Fibroblast of mammary gland (primary cell): ENCODE measurements at regions not wholly inside any gene's neighbourhood (a gene's known extent, or its start where the extent isn't known, plus 50 kb on each side); places are given as distances from the start of the nearest gene placed in this dataset.

ENCODE experiments used
- DNase-seq: peaks from one replicate; pipeline ENCODE4 v3.0.0-alpha.2; 2010; ENCODE audit warnings: low read depth
- H3K4me3 ChIP-seq: 2 replicates; pipeline ENCODE4 v1.5.1; 2011; ENCODE audit warnings: low read depth, mild to moderate bottlenecking, low read length, moderate library complexity; ENCODE audit not compliant: control insufficient read depth
- TF ChIP-seq, protein P1 (sequence below): conservative IDR thresholded peaks from 2 replicates; pipeline ENCODE4 v1.5.1; 2011; ENCODE audit warnings: low read depth, low read length, inconsistent platforms; ENCODE audit not compliant: control insufficient read depth, insufficient read depth

DNA sequence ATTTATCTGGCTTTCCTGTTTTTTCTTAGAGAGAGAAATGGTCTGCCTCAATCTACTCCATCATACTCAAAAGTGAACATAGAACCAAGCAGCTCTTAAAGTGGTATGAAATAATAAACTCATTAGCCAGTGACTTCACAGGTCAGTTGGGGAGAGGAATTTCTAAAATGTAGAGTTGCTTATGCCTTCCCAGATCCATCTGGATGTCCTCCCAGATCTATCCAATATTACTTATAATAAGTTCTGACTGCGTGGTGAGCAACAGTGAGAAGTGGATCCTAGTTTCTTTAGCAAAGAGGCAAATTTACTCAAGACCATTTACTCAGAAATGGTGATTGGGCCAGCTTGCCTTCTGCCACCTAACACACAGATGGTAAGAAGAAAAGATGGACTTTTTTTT, 748.0 kb downstream of the PCDH18 start:
- H3K4me3 ChIP-seq, result no peak overlapping the region
- no peak for DNase-seq

DNA sequence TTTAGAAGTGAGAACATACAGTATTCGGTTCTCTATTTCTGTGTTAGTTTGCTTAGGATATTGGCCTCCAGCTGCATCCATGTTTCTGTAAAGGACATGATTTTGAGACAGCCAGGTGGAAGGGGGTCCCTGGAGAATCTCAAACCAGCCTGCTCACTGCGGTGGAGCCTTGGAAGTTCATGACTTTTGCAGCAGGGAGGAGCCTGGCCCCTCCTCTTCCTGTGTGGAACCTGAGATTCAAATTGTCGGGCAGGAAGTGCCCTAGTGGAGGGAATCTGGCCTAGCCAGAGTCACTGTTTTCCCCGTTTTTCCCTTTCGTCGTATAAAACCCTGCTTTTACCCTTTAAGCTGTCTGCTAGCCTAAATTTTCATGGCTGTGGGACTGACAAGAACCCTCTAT, 762.6 kb downstream of the PCDH18 start:
- DNase-seq, result no peak
- TF ChIP-seq, protein P1, sequence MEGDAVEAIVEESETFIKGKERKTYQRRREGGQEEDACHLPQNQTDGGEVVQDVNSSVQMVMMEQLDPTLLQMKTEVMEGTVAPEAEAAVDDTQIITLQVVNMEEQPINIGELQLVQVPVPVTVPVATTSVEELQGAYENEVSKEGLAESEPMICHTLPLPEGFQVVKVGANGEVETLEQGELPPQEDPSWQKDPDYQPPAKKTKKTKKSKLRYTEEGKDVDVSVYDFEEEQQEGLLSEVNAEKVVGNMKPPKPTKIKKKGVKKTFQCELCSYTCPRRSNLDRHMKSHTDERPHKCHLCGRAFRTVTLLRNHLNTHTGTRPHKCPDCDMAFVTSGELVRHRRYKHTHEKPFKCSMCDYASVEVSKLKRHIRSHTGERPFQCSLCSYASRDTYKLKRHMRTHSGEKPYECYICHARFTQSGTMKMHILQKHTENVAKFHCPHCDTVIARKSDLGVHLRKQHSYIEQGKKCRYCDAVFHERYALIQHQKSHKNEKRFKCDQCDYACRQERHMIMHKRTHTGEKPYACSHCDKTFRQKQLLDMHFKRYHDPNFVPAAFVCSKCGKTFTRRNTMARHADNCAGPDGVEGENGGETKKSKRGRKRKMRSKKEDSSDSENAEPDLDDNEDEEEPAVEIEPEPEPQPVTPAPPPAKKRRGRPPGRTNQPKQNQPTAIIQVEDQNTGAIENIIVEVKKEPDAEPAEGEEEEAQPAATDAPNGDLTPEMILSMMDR, result no peak
- no peak overlapping the region for H3K4me3 ChIP-seq

More for the DNA sequence above, 748.0 kb downstream of the PCDH18 start:
- TF ChIP-seq, protein P1, result no peak

DNA sequence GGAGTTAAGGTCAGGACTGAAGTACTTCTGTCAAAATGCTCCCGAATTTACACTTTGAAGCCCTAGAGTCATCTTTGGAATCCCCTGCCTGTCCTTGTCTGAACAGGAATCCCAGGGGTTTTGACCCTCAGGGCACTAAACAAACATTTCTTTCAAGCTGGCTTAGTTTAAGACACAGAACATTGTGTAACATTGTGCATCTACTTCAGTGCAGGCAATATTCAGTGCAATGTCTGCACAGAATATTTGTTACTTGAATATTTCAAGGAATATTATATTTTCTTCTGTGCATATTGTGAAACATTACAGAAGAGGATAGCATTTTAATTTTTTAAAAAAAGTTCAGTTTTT, 763.4 kb downstream of the PCDH18 start:
- H3K4me3 ChIP-seq, result no peak overlapping the region
- DNase-seq, result no peak
- TF ChIP-seq, protein P1, result no peak

DNA sequence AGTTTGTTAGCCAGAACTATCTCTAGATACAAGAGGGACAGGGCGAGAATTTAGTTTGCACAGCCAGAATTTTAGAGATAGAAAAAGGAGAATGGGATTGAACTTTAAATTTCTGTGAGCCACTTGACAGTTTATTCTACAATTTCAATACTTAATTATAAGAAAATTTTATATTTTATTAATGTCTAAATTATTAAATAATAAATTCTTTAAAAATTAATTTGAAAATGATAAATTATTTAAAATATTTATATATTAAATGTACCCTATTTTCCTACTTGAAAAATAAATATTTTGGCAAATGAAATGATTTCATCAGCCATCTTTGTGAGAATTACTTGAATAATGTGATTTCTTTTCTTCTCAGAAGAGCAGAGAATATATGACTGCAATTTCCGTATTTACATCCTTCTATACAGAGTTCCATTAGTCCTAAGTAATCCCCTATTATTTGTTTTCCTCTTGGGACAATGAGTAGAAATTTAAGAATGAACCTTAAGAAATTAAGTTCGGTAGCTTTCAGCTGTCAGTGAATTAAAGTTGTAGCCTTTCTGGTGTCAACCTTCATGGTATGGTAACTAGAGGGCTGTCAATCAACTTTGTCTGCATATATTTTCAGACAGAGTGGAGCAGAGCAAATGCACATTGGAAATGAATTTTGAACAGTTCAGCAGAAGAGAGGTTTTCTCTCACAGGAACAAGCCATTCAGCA, 763.9 kb downstream of the PCDH18 start:
- H3K4me3 ChIP-seq, result no peak overlapping the region
- TF ChIP-seq, protein P1, result no peak
- DNase-seq, result no peak

DNA sequence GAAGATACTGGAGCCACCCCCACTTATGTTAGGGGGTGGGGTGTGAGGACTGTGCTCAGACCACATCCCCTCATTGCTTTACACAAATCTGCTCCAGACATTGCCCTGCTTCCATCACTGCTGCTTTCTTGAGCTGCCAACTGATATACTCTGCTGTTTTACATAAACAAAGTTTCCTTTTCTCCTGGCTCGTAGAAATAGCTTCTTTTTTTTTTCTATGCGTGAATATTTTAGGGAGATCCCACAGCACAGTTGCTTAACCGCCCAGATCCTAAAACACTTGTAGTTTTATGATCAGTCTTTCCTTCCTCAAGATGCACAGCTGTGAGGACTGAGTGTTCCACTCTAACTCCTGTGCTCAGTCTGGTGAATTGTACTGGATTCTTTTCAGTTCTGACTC, 768.4 kb downstream of the PCDH18 start:
- no peak overlapping the region for H3K4me3 ChIP-seq
- TF ChIP-seq, protein P1, result no peak
- no peak for DNase-seq

DNA sequence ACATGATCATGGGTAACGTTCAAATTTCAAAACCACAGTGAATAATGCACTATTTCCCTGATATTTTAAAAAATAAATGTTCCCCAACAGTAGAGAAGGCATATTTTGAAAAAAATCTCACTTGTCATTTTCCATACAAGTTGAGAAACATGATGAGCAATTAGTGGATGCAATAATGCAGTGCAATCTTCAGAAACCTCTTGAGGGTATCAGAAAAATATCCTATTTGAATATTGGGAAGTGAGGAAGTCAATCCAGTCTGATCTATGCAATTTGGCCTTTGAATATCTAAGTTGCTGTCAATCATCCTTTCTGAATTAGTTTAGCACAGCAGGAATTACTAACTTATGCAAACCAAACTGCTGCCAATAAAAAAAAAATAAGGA, 776.8 kb downstream of the PCDH18 start:
- H3K4me3 ChIP-seq, result no peak overlapping the region
- TF ChIP-seq, protein P1, result no peak
- DNase-seq, result no peak
